OCI-LY1 (cell line): ENCODE measurements at regions not wholly inside any gene's neighbourhood (a gene's known extent, or its start where the extent isn't known, plus 50 kb on each side); places are given as distances from the start of the nearest gene placed in this dataset.
"Not testable (repeated sequence)": the region's sequence is repeated elsewhere in the genome, so short reads cannot be mapped to it uniquely, and the experiment has no call there.

Experiments
- EZH2 ChIP-seq: fragments of 200-600 bp; sonication (generic), shearing (Covaris generic); IDR thresholded peaks from 2 replicates; pipeline ENCODE4 v1.8.0; 2017; ENCODE audit warnings: borderline replicate concordance, mixed run types, mild to moderate bottlenecking, antibody characterized with exemption, low read length, moderate library complexity, mixed read lengths
- TF ChIP-seq, protein P1 (sequence below): fragments of 200-600 bp; sonication (generic), shearing (Covaris generic); IDR thresholded peaks from 2 replicates; pipeline ENCODE4 v1.5.1; 2017; ENCODE audit warnings: mild to moderate bottlenecking, antibody characterized with exemption, low read length, moderate library complexity, mixed read lengths

DNA sequence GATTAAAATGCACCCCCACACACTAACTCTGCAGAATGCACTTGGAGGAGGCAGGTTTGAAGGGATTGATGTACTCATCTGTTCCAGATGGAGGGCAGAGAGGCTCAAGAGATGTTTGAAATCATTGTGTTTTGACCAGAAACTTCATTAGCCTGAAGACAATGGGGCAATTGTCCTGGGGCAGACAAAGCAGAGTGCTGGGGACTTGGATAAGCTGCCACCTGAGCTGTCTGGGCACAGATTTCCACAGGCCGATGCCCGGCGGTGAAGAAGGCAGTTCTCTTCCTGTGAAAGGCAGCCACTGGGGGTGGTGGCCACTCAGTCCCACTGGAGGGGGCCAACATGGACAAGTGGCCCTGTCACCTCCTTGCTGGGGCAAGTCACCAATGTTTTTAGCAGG, 181.0 kb downstream of the BCL2L11 start:
- TF ChIP-seq, protein P1, sequence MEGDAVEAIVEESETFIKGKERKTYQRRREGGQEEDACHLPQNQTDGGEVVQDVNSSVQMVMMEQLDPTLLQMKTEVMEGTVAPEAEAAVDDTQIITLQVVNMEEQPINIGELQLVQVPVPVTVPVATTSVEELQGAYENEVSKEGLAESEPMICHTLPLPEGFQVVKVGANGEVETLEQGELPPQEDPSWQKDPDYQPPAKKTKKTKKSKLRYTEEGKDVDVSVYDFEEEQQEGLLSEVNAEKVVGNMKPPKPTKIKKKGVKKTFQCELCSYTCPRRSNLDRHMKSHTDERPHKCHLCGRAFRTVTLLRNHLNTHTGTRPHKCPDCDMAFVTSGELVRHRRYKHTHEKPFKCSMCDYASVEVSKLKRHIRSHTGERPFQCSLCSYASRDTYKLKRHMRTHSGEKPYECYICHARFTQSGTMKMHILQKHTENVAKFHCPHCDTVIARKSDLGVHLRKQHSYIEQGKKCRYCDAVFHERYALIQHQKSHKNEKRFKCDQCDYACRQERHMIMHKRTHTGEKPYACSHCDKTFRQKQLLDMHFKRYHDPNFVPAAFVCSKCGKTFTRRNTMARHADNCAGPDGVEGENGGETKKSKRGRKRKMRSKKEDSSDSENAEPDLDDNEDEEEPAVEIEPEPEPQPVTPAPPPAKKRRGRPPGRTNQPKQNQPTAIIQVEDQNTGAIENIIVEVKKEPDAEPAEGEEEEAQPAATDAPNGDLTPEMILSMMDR = not testable (repeated sequence)
- TF ChIP-seq EZH2 = not testable (repeated sequence)
